ENCODE measurements at regions not wholly inside any gene's neighbourhood (a gene's known extent, or its start where the extent isn't known, plus 50 kb on each side); places are given as distances from the start of the nearest gene placed in this dataset.
"Not testable (repeated sequence)": the region's sequence is repeated elsewhere in the genome, so short reads cannot be mapped to it uniquely, and the experiment has no call there.

DNA sequence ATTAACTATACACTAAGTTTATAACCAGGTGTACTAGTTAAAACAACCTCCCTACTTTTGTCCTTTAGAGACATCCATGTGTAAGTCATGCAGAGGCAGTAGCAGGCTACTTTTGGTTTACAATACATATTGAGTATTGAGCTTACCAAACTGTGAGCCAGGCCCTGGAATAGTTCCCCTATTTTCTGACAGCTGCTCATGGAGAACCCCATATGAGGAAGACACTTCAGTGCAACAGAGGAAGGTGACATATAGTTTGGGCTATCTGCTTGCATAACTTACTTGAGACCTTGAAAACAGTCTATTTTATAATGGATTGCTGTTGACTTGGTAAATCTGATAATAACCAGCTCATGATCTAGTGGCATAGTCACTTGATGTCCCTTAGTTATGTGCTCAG is 190.5 kb downstream of the SH3BGRL start:
- H3K4me3 ChIP-seq (ENCODE audit: control insufficient read depth, low read depth, low read length), result no peak overlapping the region
- DNase-seq (ENCODE audit: low read depth), result no peak
- TF ChIP-seq, protein P1, sequence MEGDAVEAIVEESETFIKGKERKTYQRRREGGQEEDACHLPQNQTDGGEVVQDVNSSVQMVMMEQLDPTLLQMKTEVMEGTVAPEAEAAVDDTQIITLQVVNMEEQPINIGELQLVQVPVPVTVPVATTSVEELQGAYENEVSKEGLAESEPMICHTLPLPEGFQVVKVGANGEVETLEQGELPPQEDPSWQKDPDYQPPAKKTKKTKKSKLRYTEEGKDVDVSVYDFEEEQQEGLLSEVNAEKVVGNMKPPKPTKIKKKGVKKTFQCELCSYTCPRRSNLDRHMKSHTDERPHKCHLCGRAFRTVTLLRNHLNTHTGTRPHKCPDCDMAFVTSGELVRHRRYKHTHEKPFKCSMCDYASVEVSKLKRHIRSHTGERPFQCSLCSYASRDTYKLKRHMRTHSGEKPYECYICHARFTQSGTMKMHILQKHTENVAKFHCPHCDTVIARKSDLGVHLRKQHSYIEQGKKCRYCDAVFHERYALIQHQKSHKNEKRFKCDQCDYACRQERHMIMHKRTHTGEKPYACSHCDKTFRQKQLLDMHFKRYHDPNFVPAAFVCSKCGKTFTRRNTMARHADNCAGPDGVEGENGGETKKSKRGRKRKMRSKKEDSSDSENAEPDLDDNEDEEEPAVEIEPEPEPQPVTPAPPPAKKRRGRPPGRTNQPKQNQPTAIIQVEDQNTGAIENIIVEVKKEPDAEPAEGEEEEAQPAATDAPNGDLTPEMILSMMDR (IDR thresholded peaks at IDR 0.05; ENCODE audit: control insufficient read depth, insufficient read depth, low read depth, low read length, missing control alignments), result no peak

DNA sequence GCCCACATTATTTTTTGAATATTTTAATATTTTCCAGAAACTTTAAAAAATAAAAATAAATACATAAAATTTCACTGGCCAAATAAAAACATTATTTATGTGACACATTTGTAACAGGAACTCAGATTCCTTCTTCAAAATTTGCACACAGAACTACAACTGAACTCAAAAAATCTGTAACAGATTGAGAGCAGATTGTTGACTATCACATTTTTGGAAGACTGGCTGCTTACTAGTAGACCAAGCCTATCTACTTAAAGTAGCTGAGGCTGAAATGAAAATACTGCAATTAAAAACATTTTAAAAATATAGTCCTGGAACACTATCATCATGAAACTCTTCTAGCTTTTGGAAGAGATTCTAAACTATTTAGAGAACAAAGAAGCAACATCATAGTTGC is 203.9 kb downstream of the SH3BGRL start:
- TF ChIP-seq, protein P1 (IDR thresholded peaks at IDR 0.05; ENCODE audit: control insufficient read depth, insufficient read depth, low read depth, low read length, missing control alignments), result no peak
- DNase-seq (ENCODE audit: low read depth), result no peak
- H3K4me3 ChIP-seq (ENCODE audit: control insufficient read depth, low read depth, low read length), result no peak overlapping the region

DNA sequence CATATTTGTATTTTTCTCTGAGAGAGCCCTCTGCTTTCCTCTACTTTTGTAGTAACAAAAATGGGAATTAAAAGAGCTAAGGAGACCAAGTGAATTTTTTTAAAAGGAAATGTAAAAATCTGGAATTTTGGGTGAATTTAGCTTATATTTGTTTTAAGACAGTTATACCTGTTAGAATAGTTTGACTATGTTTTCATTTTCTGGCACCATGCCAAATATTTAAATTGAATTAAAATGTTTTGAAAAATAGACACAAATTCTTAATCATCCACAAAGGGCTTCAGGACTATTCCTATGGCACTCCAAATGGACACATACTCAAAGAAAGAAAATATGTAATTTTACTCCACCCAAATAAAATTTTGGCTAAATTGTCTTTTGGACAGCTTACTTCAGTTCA is 209.6 kb downstream of the SH3BGRL start:
- no peak for DNase-seq (ENCODE audit: low read depth)
- no peak overlapping the region for H3K4me3 ChIP-seq (ENCODE audit: control insufficient read depth, low read depth, low read length)
- TF ChIP-seq, protein P1 (IDR thresholded peaks at IDR 0.05; ENCODE audit: control insufficient read depth, insufficient read depth, low read depth, low read length, missing control alignments), result no peak

DNA sequence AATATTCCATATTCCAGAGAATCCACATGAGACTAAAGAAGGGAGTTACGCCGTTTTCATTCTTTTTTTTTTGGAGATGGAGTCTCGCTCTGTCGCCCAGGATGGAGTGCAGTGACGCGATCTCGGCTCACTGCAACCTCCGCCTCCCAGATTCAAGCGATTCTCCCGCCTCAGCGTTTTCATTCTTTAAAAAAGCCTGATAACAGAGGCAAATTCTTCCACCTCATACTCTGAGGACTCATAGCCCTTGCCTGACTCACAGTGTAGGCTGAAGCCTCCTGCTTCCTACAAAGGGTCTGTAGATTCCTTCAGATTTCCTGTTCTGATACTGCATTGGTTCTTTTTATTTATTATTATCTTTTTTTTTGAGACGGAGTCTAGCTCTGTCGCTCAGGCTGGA is 210.5 kb downstream of the SH3BGRL start:
- TF ChIP-seq, protein P1 (IDR thresholded peaks at IDR 0.05; ENCODE audit: control insufficient read depth, insufficient read depth, low read depth, low read length, missing control alignments), result no peak
- H3K4me3 ChIP-seq (ENCODE audit: control insufficient read depth, low read depth, low read length), result no peak overlapping the region
- DNase-seq (ENCODE audit: low read depth), result no peak

DNA sequence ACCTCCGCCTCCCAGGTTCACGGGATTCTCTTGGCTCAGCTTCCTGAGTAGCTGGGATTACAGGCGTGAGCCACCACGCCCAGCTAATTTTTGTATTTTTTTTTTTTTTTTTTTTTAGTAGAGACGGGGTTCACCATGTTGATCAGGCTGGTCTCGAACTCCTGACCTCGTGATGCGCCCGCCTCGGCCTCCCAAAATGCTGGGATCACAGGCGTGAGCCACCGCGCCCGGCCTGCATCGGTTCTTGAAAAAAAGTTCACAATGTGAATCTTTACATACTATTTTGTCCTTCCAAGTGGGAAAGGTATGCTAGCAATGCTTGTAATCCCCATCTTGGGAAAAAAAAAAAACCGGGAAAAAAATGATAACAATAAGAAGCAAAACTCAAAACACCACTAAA is 211.0 kb downstream of the SH3BGRL start:
- H3K4me3 ChIP-seq (ENCODE audit: control insufficient read depth, low read depth, low read length); DNase-seq (ENCODE audit: low read depth): not testable (repeated sequence)

DNA sequence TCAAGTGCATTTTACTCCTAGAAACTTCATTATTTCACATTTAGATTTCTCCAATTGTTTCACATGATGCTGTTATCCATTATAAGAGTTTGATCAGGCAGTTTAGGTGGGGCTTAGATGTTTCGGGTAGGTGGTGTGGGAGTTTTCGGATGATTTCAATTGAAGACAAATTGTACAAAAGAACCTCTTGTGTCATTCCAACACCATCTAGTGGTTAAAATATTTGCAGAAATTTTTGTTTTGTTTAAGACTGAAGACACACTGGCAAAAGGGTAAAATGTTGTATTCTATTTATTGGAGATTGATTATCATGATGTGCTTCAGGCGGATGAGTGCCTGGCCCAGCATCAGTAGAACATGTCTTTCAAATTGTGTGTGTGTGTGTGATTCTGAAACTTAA is 212.7 kb downstream of the SH3BGRL start:
- TF ChIP-seq, protein P1 (IDR thresholded peaks at IDR 0.05; ENCODE audit: control insufficient read depth, insufficient read depth, low read depth, low read length, missing control alignments), result no peak
- no peak for DNase-seq (ENCODE audit: low read depth)
- no peak overlapping the region for H3K4me3 ChIP-seq (ENCODE audit: control insufficient read depth, low read depth, low read length)

All from AG09309 (cell line).